Thyroid gland (tissue), 4 donors: ENCODE measurements at regions not wholly inside any gene's neighbourhood (a gene's known extent, or its start where the extent isn't known, plus 50 kb on each side); places are given as distances from the start of the nearest gene placed in this dataset.

ENCODE experiments used
- DNase-seq, 2 donors: peaks; one replicate each; pipeline ENCODE4 v3.0.0-alpha.2; 2019
- H3K27ac ChIP-seq, 3 donors: fragments of 200-600 bp; sonication (generic); 1 replicate in 2 of 3; 2 replicates in 1 of 3; pipeline ENCODE4 v1.5.1; 2016 to 2019; ENCODE audit warnings: mild to moderate bottlenecking in 1 of 3, moderate library complexity in 1 of 3
- H3K27me3 ChIP-seq: fragments of 200-600 bp; sonication (generic); one replicate; pipeline ENCODE4 v1.5.1; 2019
- H3K36me3 ChIP-seq, 2 donors: fragments of 200-600 bp; sonication (generic); one replicate each; pipeline ENCODE4 v1.5.1; 2016 to 2019
- H3K4me1 ChIP-seq, 2 donors: fragments of 200-600 bp; sonication (generic); one replicate each; pipeline ENCODE4 v1.5.1; 2017 to 2019
- H3K4me3 ChIP-seq, 3 donors: fragments of 200-600 bp; sonication (generic); replicated peaks in 1 of 3; 1 replicate in 2 of 3; 2 replicates in 1 of 3; pipeline ENCODE4 v1.5.1; 2016; ENCODE audit warnings: mild to moderate bottlenecking in 1 of 3
- H3K9me3 ChIP-seq: fragments of 200-600 bp; sonication (generic); one replicate; pipeline ENCODE4 v1.5.1; 2017
- POLR2A ChIP-seq, 2 donors: fragments of 450-650 bp; IDR thresholded peaks; one replicate each; pipeline ENCODE4 v1.6.1; 2017; ENCODE audit warnings: antibody characterized with exemption in 2 of 2, mild to moderate bottlenecking in 2 of 2, moderate library complexity in 1 of 2
- WGBS, 2 donors: methylation state at CpG; one replicate each; pipeline ENCODE4 v1.1.5; 2017; 5-methylcytosine and 5-hydroxymethylcytosine counted together
- intact Hi-C: fragments of 100-400 bp; cut with DNase I; formaldehyde crosslinking; loops from one replicate; pipeline ENCODE4 v1.15.1; 2023
- TF ChIP-seq, protein P1 (sequence below), 6 experiments: fragments of 200-600 bp in 3 of 6; fragments of 450-650 bp in 3 of 6; sonication (generic) in 3 of 6; IDR thresholded peaks; one replicate each; pipeline ENCODE4 v1.5.1; 2016 to 2019; ENCODE audit warnings: antibody characterized with exemption in 6 of 6, mild to moderate bottlenecking in 2 of 6, inconsistent platforms in 1 of 6, moderate library complexity in 1 of 6

DNA sequence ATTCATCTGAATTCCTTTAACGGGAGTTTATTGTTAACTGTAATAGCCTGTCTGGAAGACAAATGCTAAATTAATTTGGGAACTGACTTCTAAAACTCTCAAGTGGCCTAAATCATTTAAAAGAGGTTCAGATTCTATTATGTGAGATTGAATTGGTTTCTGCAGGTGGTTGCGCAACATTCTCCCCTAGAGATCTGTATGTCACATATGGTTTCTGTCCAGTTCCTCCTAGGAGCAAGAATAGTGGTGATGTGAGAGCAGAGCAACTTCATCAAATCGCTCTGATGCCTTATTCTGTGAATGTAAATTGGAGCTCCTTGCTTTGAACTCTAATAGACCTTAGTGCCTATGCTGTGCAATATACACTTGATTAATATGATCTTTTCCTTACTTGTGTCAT lies 144.6 kb upstream of the GPR101 start:
- TF ChIP-seq POLR2A (IDR thresholded peaks at IDR 0.05) = no peak
- TF ChIP-seq, protein P1, sequence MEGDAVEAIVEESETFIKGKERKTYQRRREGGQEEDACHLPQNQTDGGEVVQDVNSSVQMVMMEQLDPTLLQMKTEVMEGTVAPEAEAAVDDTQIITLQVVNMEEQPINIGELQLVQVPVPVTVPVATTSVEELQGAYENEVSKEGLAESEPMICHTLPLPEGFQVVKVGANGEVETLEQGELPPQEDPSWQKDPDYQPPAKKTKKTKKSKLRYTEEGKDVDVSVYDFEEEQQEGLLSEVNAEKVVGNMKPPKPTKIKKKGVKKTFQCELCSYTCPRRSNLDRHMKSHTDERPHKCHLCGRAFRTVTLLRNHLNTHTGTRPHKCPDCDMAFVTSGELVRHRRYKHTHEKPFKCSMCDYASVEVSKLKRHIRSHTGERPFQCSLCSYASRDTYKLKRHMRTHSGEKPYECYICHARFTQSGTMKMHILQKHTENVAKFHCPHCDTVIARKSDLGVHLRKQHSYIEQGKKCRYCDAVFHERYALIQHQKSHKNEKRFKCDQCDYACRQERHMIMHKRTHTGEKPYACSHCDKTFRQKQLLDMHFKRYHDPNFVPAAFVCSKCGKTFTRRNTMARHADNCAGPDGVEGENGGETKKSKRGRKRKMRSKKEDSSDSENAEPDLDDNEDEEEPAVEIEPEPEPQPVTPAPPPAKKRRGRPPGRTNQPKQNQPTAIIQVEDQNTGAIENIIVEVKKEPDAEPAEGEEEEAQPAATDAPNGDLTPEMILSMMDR (IDR thresholded peaks at IDR 0.05) = no peak
- Histone ChIP-seq H3K4me3 (no peak overlapping the region), H3K9me3 (no peaks in the 10 kb centered on the region), H3K4me1 (no peaks in the 10 kb centered on the region), H3K36me3 (no peaks in the 10 kb centered on the region), H3K27ac (no peak overlapping the region), H3K27me3 (no peaks in the 10 kb centered on the region)
- no peak for DNase-seq
- intact Hi-C loops = no loop called here
- WGBS, 2 donors = 44 to 58% methylated on average over 3 of the region's 3 CpGs

DNA sequence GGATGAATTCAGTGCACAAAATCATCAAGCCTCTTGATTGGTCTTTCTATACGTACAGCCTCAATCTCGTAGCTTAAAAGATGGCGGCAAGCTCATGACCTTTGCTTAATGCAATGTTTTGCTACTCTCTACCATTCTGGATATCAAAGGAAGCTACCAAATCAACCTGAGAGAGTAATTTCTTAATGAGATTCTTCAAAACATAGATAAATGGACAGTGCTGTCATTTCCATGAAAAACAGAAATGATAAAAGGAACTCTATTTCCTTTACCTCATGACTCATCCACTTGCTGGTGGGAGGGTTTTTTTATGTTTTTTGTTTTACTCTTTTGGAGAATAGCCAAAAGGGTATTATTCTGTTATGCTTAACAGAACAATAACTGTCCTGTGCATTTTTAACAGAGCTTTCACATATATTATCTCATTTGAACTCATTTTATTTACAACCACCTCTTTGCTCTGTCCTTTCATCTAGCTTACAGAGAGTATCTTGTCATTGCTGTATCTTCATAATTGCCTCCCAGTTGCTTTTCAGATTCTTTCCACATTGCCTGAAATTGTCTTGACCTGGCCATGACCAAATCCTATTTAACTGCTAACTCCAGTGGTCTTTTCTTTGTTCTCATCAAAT lies 138.6 kb upstream of the GPR101 start:
- Histone ChIP-seq H3K36me3 (no peaks in the 10 kb centered on the region), H3K9me3 (no peaks in the 10 kb centered on the region), H3K4me3 (no peak overlapping the region), H3K4me1 (no peaks in the 10 kb centered on the region), H3K27me3 (no peaks in the 10 kb centered on the region), H3K27ac (no peak overlapping the region)
- intact Hi-C loops = no loop called here
- TF ChIP-seq, protein P1 (IDR thresholded peaks at IDR 0.05) = no peak
- TF ChIP-seq POLR2A (IDR thresholded peaks at IDR 0.05) = no peak
- DNase-seq = no peak
- WGBS, 2 donors = 92 to 95% methylated on average over 3 of the region's 3 CpGs

DNA sequence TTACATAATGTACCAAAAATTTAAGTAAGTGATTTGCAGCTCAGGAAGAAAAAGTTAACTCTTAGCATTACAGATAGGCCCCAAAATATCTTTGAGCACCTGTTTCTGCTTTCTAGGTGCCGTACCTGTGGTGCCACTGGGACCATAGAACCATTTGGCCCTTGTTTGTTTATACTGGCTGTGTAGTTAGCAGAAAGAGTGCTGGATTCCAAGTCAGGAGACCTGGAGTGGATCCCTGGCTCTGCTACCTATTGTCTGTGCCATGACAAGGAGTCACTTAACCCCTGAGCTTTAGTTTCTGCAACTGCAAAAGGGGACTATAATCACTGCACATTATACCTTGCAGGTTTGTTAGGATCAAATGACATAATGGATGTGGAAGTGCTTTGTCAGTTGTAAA lies 137.8 kb upstream of the GPR101 start:
- no peak for TF ChIP-seq POLR2A (IDR thresholded peaks at IDR 0.05)
- TF ChIP-seq, protein P1 (IDR thresholded peaks at IDR 0.05) = no peak
- Histone ChIP-seq H3K4me3 (no peak overlapping the region), H3K9me3 (no peaks in the 10 kb centered on the region), H3K36me3 (no peaks in the 10 kb centered on the region), H3K27ac (no peak overlapping the region), H3K4me1 (no peaks in the 10 kb centered on the region), H3K27me3 (no peaks in the 10 kb centered on the region)
- 60 to 63% methylated on average over 1 of the region's 1 CpG for WGBS, 2 donors
- DNase-seq = no peak
- intact Hi-C loops = no loop called here

DNA sequence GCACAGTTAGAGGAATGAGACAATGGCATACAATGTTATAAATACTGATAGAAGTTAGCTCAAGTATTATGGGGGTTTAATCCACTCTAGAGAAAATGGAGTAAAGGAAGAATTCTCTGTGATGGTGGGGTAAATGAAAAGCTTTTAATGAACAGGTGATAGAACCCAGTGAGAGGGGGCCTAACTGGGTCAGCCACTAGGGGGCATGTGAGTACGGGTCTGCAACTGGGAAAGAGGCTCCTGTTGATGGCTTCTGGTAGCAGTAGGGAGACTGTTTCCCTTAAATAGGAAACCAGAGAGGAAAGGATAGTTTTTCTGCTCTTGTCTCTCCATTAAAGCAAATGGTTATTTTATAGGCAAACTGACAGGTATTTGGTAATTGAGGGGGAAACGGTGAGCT lies 132.8 kb upstream of the GPR101 start:
- 17 to 38% methylated on average over 1 to 2 of the region's 2 CpGs for WGBS, 2 donors
- TF ChIP-seq, protein P1 (IDR thresholded peaks at IDR 0.05) = no peak
- TF ChIP-seq POLR2A (IDR thresholded peaks at IDR 0.05) = no peak
- intact Hi-C loops = no loop called here
- H3K36me3 ChIP-seq = no peaks in the 10 kb centered on the region
- DNase-seq = no peak
- H3K4me1 ChIP-seq = no peaks in the 10 kb centered on the region
- H3K27me3 ChIP-seq = no peaks in the 10 kb centered on the region
- no peak overlapping the region for H3K27ac ChIP-seq
- H3K4me3 ChIP-seq = no peak overlapping the region
- no peaks in the 10 kb centered on the region for H3K9me3 ChIP-seq

DNA sequence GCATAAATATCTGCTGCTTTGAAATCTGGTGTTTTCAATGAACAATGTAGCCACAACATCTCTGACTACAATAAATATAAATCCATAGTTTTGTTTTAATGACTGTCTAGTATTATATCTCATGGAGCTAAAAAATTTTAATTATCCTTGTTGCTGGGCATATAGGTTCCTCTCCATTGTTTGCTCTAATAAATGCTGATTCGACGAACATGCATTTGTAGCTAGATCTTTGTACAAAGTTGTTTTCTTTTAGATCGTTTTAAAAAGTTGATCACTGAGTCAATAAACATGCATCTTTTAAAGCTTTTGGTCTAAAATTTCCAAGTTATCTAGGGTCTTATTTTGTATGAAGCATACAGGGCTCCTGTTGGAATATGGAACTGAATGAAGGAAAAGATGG lies 130.5 kb upstream of the GPR101 start:
- intact Hi-C loops = no loop called here
- DNase-seq = no peak
- no peak overlapping the region for H3K4me3 ChIP-seq
- H3K9me3 ChIP-seq = no peaks in the 10 kb centered on the region
- TF ChIP-seq, protein P1 (IDR thresholded peaks at IDR 0.05) = no peak
- TF ChIP-seq POLR2A (IDR thresholded peaks at IDR 0.05) = no peak
- no peaks in the 10 kb centered on the region for H3K36me3 ChIP-seq
- H3K27ac ChIP-seq = no peak overlapping the region
- H3K4me1 ChIP-seq = no peaks in the 10 kb centered on the region
- WGBS, 2 donors = 59 to 92% methylated on average over 3 of the region's 3 CpGs
- H3K27me3 ChIP-seq = no peaks in the 10 kb centered on the region
